ENCODE measurements at regions not wholly inside any gene's neighbourhood (a gene's known extent, or its start where the extent isn't known, plus 50 kb on each side); places are given as distances from the start of the nearest gene placed in this dataset.

DNA sequence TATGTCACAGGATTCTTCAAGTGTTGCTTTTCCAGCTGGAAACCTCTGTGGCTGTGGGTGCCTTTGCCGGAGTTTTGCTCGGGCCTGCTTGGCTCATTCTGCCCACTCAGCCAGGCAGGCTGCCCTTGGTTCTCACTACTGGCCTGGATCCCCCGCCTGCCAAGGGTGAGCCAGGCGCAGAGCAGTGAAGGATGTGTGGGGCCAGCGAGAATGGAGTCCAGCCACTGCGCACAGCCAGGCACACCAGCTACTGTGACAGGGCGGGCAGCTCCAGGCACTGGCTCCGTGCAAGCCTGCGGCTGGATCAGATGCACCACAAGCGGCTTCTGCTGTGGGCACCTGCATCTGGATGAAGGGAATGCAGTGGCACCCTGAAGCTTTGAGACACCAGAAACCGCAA, 257.1 kb downstream of the RPRM start:
- Histone ChIP-seq H3K4me1 (ENCODE audit: low read depth, poor library complexity, severe bottlenecking) (no peaks in the 10 kb centered on the region), H3K79me2 (ENCODE audit: insufficient read depth, low read depth) (no peaks in the 10 kb centered on the region)
- TF ChIP-seq, protein P1, sequence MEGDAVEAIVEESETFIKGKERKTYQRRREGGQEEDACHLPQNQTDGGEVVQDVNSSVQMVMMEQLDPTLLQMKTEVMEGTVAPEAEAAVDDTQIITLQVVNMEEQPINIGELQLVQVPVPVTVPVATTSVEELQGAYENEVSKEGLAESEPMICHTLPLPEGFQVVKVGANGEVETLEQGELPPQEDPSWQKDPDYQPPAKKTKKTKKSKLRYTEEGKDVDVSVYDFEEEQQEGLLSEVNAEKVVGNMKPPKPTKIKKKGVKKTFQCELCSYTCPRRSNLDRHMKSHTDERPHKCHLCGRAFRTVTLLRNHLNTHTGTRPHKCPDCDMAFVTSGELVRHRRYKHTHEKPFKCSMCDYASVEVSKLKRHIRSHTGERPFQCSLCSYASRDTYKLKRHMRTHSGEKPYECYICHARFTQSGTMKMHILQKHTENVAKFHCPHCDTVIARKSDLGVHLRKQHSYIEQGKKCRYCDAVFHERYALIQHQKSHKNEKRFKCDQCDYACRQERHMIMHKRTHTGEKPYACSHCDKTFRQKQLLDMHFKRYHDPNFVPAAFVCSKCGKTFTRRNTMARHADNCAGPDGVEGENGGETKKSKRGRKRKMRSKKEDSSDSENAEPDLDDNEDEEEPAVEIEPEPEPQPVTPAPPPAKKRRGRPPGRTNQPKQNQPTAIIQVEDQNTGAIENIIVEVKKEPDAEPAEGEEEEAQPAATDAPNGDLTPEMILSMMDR (conservative IDR thresholded peaks at IDR 0.05; ENCODE audit: low read depth, low read length), result no peak

DNA sequence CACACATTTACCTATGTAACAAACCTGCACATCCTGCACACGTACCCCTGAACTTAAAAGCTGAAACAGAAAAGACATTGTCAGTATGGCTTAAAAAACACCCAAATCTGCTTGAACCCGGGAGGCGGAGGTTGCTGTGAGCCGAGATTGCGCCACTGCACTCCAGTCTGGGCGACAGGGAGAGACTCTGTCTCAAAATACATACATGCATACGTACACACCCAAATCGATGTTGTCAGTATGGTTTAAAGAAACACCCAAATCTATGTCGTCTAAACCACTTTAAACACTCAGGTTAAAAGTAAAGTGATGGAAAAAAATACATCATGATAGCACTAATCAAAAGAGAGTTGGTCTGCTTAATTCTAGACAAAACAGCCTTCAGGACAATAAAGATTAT, 257.5 kb downstream of the RPRM start:
- Histone ChIP-seq H3K79me2 (ENCODE audit: insufficient read depth, low read depth) (no peaks in the 10 kb centered on the region), H3K4me2 (no peak overlapping the region), H3K4me1 (ENCODE audit: low read depth, poor library complexity, severe bottlenecking) (no peaks in the 10 kb centered on the region), H3K4me3 (IDR thresholded peaks at IDR 0.05; ENCODE audit: insufficient read depth, low read depth, low read length) (no peak overlapping the region), H4K20me1 (ENCODE audit: insufficient read depth) (no peaks in the 10 kb centered on the region), H3K27ac (no peak overlapping the region), H3K9ac (no peak overlapping the region), H2AFZ (ENCODE audit: low read depth) (no peak overlapping the region), H3K27me3 (ENCODE audit: insufficient read depth, low read depth) (no peaks in the 10 kb centered on the region), H3K36me3 (ENCODE audit: insufficient read depth) (no peaks in the 10 kb centered on the region)
- TF ChIP-seq, protein P1 (conservative IDR thresholded peaks at IDR 0.05; ENCODE audit: low read depth, low read length), result no peak

More for the DNA sequence above, 257.1 kb downstream of the RPRM start:
- H4K20me1 ChIP-seq (ENCODE audit: insufficient read depth), result no peaks in the 10 kb centered on the region
- H3K4me3 ChIP-seq (IDR thresholded peaks at IDR 0.05; ENCODE audit: insufficient read depth, low read depth, low read length), result no peak overlapping the region
- no peak overlapping the region for H3K9ac ChIP-seq
- H2AFZ ChIP-seq (ENCODE audit: low read depth), result no peak overlapping the region
- no peaks in the 10 kb centered on the region for H3K36me3 ChIP-seq (ENCODE audit: insufficient read depth)
- H3K27ac ChIP-seq, result no peak overlapping the region
- no peaks in the 10 kb centered on the region for H3K27me3 ChIP-seq (ENCODE audit: insufficient read depth, low read depth)
- no peak overlapping the region for H3K4me2 ChIP-seq

DNA sequence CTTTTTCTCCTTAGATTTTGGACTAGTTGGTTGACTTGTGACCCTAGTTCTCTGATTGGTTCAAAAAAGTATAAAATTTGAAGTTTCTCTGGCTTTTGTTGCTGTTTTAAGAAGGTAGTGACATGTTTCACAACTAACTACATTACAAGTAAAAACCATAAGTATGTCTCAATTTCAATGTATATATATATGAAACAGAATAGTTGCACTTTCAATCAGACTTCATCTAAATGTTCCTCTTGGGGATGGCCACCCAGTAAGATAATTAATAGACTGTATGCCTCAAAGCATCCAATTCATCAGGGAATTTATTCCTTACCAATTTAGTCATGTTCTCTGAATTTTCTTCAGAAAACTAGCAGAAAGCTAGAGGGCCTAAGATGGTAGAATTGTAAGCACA, 259.7 kb downstream of the RPRM start:
- H3K36me3 ChIP-seq (ENCODE audit: insufficient read depth), result no peaks in the 10 kb centered on the region
- no peak overlapping the region for H3K27ac ChIP-seq
- no peaks in the 10 kb centered on the region for H3K27me3 ChIP-seq (ENCODE audit: insufficient read depth, low read depth)
- no peaks in the 10 kb centered on the region for H3K4me1 ChIP-seq (ENCODE audit: low read depth, poor library complexity, severe bottlenecking)
- no peaks in the 10 kb centered on the region for H3K79me2 ChIP-seq (ENCODE audit: insufficient read depth, low read depth)
- H4K20me1 ChIP-seq (ENCODE audit: insufficient read depth), result no peaks in the 10 kb centered on the region
- H3K4me3 ChIP-seq (IDR thresholded peaks at IDR 0.05; ENCODE audit: insufficient read depth, low read depth, low read length), result no peak overlapping the region
- no peak overlapping the region for H2AFZ ChIP-seq (ENCODE audit: low read depth)
- TF ChIP-seq, protein P1 (conservative IDR thresholded peaks at IDR 0.05; ENCODE audit: low read depth, low read length), result no peak
- no peak overlapping the region for H3K9ac ChIP-seq
- no peak overlapping the region for H3K4me2 ChIP-seq

DNA sequence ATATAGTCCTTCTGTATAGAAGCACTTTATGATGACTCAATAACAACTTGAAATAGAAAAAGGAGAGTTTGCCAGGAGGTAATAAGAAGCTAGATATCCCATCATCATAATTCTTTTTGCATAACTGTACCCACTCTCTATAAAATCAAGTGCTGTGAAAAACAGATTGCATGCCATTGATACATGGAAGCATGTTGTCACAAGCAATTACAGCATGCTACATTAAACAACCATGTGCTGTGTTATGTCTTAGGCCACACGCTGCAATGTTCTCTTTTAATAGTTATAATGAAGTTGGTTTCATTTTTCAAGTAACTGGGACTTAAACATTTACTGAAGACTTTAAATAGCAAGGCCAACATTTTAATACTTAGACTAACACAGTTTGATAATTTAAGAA, 264.2 kb downstream of the RPRM start:
- Histone ChIP-seq H3K36me3 (ENCODE audit: insufficient read depth) (no peaks in the 10 kb centered on the region), H3K79me2 (ENCODE audit: insufficient read depth, low read depth) (no peaks in the 10 kb centered on the region), H3K27ac (no peak overlapping the region), H3K4me1 (ENCODE audit: low read depth, poor library complexity, severe bottlenecking) (no peaks in the 10 kb centered on the region), H3K9ac (no peak overlapping the region), H3K4me3 (IDR thresholded peaks at IDR 0.05; ENCODE audit: insufficient read depth, low read depth, low read length) (no peak overlapping the region), H2AFZ (ENCODE audit: low read depth) (no peak overlapping the region), H3K4me2 (no peak overlapping the region), H3K27me3 (ENCODE audit: insufficient read depth, low read depth) (no peaks in the 10 kb centered on the region), H4K20me1 (ENCODE audit: insufficient read depth) (no peaks in the 10 kb centered on the region)
- TF ChIP-seq, protein P1 (conservative IDR thresholded peaks at IDR 0.05; ENCODE audit: low read depth, low read length), result no peak

All from KMS-11 (cell line).